ENCODE measurements at regions not wholly inside any gene's neighbourhood (a gene's known extent, or its start where the extent isn't known, plus 50 kb on each side); places are given as distances from the start of the nearest gene placed in this dataset.

GRCh38 chr5:7218141-7218540 is 177.8 kb upstream of the ADCY2 start:
- no peak for TF ChIP-seq YY1 (IDR thresholded peaks at IDR 0.05)
- TF ChIP-seq GABPA (IDR thresholded peaks at IDR 0.05 in 1 of 2, conservative IDR thresholded peaks at IDR 0.05 in 1 of 2) = no peak
- no peak for DNase-seq (ENCODE audit: low spot score)
- Histone ChIP-seq H3K36me3 (ENCODE audit: control insufficient read depth in 4 of 4, insufficient read depth in 3 of 4, low read depth in 1 of 4, low read length in 3 of 4) (no peaks in the 10 kb centered on the region), H3K27ac (ENCODE audit: low read depth in 1 of 2, low read length in 2 of 2) (no peak overlapping the region), H3K9me3 (ENCODE audit: control insufficient read depth in 4 of 4, low read length in 3 of 4) (no peaks in the 10 kb centered on the region), H3K4me1 (ENCODE audit: control insufficient read depth in 4 of 4, insufficient read depth in 4 of 4, low read length in 3 of 4) (no peaks in the 10 kb centered on the region), H3K4me3 (ENCODE audit: low read depth in 1 of 3, low read length in 3 of 3) (no peak overlapping the region), H3K27me3 (ENCODE audit: control insufficient read depth in 4 of 4, insufficient read depth in 4 of 4, low read length in 3 of 4) (no peaks in the 10 kb centered on the region), H3K9ac (ENCODE audit: low read depth in 1 of 2, low read length in 2 of 2) (no peak overlapping the region)
- WGBS = 55% methylated on average over 2 of the region's 2 CpGs

- Histone ChIP-seq H3K36me3 (ENCODE audit: control insufficient read depth in 4 of 4, insufficient read depth in 3 of 4, low read depth in 1 of 4, low read length in 3 of 4) (no peaks in the 10 kb centered on the region), H3K4me3 (ENCODE audit: low read depth in 1 of 3, low read length in 3 of 3) (no peak overlapping the region), H3K9ac (ENCODE audit: low read depth in 1 of 2, low read length in 2 of 2) (no peak overlapping the region), H3K9me3 (ENCODE audit: control insufficient read depth in 4 of 4, low read length in 3 of 4) (no peaks in the 10 kb centered on the region), H3K27ac (ENCODE audit: low read depth in 1 of 2, low read length in 2 of 2) (no peak overlapping the region), H3K27me3 (ENCODE audit: control insufficient read depth in 4 of 4, insufficient read depth in 4 of 4, low read length in 3 of 4) (no peaks in the 10 kb centered on the region), H3K4me1 (ENCODE audit: control insufficient read depth in 4 of 4, insufficient read depth in 4 of 4, low read length in 3 of 4) (no peaks in the 10 kb centered on the region)
- no peak for DNase-seq (ENCODE audit: low spot score)
- no peak for TF ChIP-seq SP1 (IDR thresholded peaks at IDR 0.05)
- TF ChIP-seq FOXA1 (IDR thresholded peaks at IDR 0.05) = no peak
- no peak for TF ChIP-seq REST (IDR thresholded peaks at IDR 0.05)
- TF ChIP-seq FOXA2 (IDR thresholded peaks at IDR 0.05) = no peak
- TF ChIP-seq, protein P1, sequence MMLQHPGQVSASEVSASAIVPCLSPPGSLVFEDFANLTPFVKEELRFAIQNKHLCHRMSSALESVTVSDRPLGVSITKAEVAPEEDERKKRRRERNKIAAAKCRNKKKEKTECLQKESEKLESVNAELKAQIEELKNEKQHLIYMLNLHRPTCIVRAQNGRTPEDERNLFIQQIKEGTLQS (IDR thresholded peaks at IDR 0.05) = no peak
- no peak for TF ChIP-seq YY1 (IDR thresholded peaks at IDR 0.05)
- no peak for TF ChIP-seq ZBTB33 (IDR thresholded peaks at IDR 0.05)
- TF ChIP-seq, protein P2, sequence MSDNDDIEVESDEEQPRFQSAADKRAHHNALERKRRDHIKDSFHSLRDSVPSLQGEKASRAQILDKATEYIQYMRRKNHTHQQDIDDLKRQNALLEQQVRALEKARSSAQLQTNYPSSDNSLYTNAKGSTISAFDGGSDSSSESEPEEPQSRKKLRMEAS (IDR thresholded peaks at IDR 0.05) = no peak
- WGBS = 75% methylated on average over 4 of the region's 4 CpGs
Observed at GRCh38 chr5:7220156-7220555, 175.8 kb upstream of the ADCY2 start.

GRCh38 chr5:7221041-7221440 is 174.9 kb upstream of the ADCY2 start:
- Histone ChIP-seq H3K4me3 (ENCODE audit: low read depth in 1 of 3, low read length in 3 of 3) (no peak overlapping the region), H3K9ac (ENCODE audit: low read depth in 1 of 2, low read length in 2 of 2) (no peak overlapping the region), H3K27me3 (ENCODE audit: control insufficient read depth in 4 of 4, insufficient read depth in 4 of 4, low read length in 3 of 4) (no peaks in the 10 kb centered on the region), H3K4me1 (ENCODE audit: control insufficient read depth in 4 of 4, insufficient read depth in 4 of 4, low read length in 3 of 4) (no peaks in the 10 kb centered on the region), H3K9me3 (ENCODE audit: control insufficient read depth in 4 of 4, low read length in 3 of 4) (no peaks in the 10 kb centered on the region), H3K27ac (ENCODE audit: low read depth in 1 of 2, low read length in 2 of 2) (no peak overlapping the region), H3K36me3 (ENCODE audit: control insufficient read depth in 4 of 4, insufficient read depth in 3 of 4, low read depth in 1 of 4, low read length in 3 of 4) (no peaks in the 10 kb centered on the region)
- 78% methylated on average over 3 of the region's 3 CpGs for whole genome bisulfite sequencing
- no peak for DNase-seq (ENCODE audit: low spot score)
- TF ChIP-seq REST (IDR thresholded peaks at IDR 0.05) (no peak), ZBTB33 (IDR thresholded peaks at IDR 0.05) (no peak), HNF4G (IDR thresholded peaks at IDR 0.05) (no peak), EGR1 (IDR thresholded peaks at IDR 0.05; ENCODE audit: low read depth in 2 of 2) (no peak), FOXA2 (IDR thresholded peaks at IDR 0.05) (no peak), SP1 (IDR thresholded peaks at IDR 0.05) (no peak), GABPA (IDR thresholded peaks at IDR 0.05 in 1 of 2, conservative IDR thresholded peaks at IDR 0.05 in 1 of 2) (no peak)
- TF ChIP-seq, protein P3, sequence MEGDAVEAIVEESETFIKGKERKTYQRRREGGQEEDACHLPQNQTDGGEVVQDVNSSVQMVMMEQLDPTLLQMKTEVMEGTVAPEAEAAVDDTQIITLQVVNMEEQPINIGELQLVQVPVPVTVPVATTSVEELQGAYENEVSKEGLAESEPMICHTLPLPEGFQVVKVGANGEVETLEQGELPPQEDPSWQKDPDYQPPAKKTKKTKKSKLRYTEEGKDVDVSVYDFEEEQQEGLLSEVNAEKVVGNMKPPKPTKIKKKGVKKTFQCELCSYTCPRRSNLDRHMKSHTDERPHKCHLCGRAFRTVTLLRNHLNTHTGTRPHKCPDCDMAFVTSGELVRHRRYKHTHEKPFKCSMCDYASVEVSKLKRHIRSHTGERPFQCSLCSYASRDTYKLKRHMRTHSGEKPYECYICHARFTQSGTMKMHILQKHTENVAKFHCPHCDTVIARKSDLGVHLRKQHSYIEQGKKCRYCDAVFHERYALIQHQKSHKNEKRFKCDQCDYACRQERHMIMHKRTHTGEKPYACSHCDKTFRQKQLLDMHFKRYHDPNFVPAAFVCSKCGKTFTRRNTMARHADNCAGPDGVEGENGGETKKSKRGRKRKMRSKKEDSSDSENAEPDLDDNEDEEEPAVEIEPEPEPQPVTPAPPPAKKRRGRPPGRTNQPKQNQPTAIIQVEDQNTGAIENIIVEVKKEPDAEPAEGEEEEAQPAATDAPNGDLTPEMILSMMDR (IDR thresholded peaks at IDR 0.05; ENCODE audit: low read depth, low read length, missing input control) = no peak
- TF ChIP-seq, protein P2 (IDR thresholded peaks at IDR 0.05) = no peak

Measured in liver (tissue), 8 donors.